ENCODE measurements at regions not wholly inside any gene's neighbourhood (a gene's known extent, or its start where the extent isn't known, plus 50 kb on each side); places are given as distances from the start of the nearest gene placed in this dataset.

DNA sequence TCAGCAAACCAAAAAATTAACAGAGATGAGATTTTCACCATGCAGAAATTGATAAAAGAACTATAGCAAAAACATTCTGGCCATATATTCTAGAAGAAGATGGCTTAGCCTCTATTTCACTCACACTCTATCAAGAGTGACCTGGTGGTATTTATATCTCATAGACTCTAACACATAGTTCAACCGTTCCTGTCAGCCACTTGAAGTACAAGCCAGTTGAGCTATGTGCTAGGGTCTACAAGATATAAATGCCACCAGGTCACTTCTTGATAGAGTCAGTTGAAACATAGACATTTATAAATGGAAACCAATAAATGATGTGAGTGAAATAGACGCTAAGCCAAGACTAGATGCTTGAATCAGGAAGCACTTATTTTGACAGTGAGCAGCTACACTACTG lies 836.7 kb upstream of the EPHA5 start:
- TF ChIP-seq, protein P1, sequence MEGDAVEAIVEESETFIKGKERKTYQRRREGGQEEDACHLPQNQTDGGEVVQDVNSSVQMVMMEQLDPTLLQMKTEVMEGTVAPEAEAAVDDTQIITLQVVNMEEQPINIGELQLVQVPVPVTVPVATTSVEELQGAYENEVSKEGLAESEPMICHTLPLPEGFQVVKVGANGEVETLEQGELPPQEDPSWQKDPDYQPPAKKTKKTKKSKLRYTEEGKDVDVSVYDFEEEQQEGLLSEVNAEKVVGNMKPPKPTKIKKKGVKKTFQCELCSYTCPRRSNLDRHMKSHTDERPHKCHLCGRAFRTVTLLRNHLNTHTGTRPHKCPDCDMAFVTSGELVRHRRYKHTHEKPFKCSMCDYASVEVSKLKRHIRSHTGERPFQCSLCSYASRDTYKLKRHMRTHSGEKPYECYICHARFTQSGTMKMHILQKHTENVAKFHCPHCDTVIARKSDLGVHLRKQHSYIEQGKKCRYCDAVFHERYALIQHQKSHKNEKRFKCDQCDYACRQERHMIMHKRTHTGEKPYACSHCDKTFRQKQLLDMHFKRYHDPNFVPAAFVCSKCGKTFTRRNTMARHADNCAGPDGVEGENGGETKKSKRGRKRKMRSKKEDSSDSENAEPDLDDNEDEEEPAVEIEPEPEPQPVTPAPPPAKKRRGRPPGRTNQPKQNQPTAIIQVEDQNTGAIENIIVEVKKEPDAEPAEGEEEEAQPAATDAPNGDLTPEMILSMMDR (conservative IDR thresholded peaks at IDR 0.05; ENCODE audit: low read length): no peak
- TF ChIP-seq EZH2phosphoT487 (IDR thresholded peaks at IDR 0.05; ENCODE audit: borderline replicate concordance, low read depth, low read length): no peak

Data from OCI-LY7 (cell line).